Neural progenitor cell (in vitro differentiated cells): ENCODE measurements at regions not wholly inside any gene's neighbourhood (a gene's known extent, or its start where the extent isn't known, plus 50 kb on each side); places are given as distances from the start of the nearest gene placed in this dataset.

Experiments used
- CTCF ChIP-seq: fragments of 200-600 bp; sonication (generic); IDR thresholded peaks from 2 replicates; pipeline ENCODE4 v1.5.1; 2017; ENCODE audit warnings: antibody characterized with exemption, mild to moderate bottlenecking
- EZH2 ChIP-seq: fragments of 200-600 bp; sonication (generic); IDR thresholded peaks from 2 replicates; pipeline ENCODE4 v1.6.1; 2017; ENCODE audit warnings: antibody characterized with exemption, mild to moderate bottlenecking, moderate library complexity
- EZH2phosphoT487 ChIP-seq: fragments of 200-600 bp; sonication (generic); IDR thresholded peaks from 2 replicates; pipeline ENCODE4 v1.6.1; 2017; ENCODE audit warnings: antibody characterized with exemption

DNA sequence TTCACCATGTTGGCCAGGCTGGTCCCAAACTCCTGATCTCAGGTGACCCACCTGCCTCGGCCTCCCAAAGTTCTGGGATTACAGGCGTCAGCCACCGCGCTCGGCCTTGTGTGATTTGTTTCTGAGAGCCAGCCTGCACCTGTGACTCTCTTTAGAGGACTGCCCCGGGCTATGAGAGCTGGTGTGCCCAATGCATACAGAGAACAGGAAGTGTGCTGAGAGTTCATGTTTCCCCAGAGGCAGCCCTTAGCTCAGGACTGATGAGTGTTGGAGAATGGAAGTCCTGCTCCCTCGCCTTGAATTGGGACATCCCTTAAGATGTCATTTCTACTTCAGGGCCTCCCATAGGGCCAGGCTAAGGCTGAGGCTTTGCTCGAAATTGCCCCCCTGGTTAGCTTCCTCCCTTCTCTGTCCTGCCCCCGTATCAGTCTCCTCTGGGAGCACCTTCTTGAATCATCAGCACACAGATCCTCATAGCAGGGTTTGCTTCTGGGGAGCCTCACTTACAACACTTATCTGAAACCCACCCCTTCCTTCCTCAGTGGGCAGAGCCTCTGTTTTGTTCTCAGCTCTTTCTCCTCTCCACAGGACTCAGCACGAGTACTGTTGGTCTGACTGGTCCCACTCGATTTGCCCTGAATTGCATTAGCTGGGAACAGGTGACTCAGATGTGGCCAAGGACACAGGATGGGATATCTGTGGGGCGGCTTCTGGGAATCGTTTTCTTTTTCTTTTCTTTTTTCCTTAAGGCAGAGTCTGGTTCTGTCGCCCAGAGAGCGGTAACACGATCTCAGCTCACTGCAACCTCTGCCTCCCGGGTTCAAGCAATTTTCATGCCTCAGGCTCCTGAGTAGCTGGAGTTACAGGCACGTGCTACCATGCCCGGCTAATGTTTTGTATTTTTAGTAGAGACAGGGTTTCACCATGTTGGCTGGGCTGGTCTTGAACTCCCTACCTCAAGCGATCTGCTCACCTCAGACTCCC is 80.1 kb downstream of the UBIAD1 start:
- TF ChIP-seq CTCF (no peak), EZH2phosphoT487 (no peak), EZH2 (no peak)
